Nephron (organoid): ENCODE measurements at regions not wholly inside any gene's neighbourhood (a gene's known extent, or its start where the extent isn't known, plus 50 kb on each side); places are given as distances from the start of the nearest gene placed in this dataset.

ENCODE experiments used
- H3K27ac Mint-ChIP-seq, 3 experiments: 2 replicates each; pipeline ENCODE4 v1.8.0; 2020; ENCODE audit warnings: mixed read lengths in 3 of 3, mild to moderate bottlenecking in 2 of 3, moderate library complexity in 1 of 3
- H3K27me3 Mint-ChIP-seq: 2 replicates; pipeline ENCODE4 v1.8.0; 2021; ENCODE audit warnings: low read depth, mild to moderate bottlenecking, moderate library complexity, mixed read lengths
- H3K36me3 Mint-ChIP-seq: 2 replicates; pipeline ENCODE4 v1.8.0; 2020; ENCODE audit warnings: low read depth, mixed read lengths
- H3K4me1 Mint-ChIP-seq: 2 replicates; pipeline ENCODE4 v1.8.0; 2020; ENCODE audit warnings: mixed read lengths
- H3K4me3 Mint-ChIP-seq, 3 experiments: 2 replicates each; pipeline ENCODE4 v1.8.0; 2020; ENCODE audit warnings: mild to moderate bottlenecking in 3 of 3, mixed read lengths in 3 of 3, moderate library complexity in 2 of 3
- H3K9me3 Mint-ChIP-seq: 2 replicates; pipeline ENCODE4 v1.8.0; 2020; ENCODE audit warnings: mixed read lengths
- CTCF ChIP-seq, 3 experiments: fragments of 200-600 bp; sonication (generic); IDR thresholded peaks; one replicate each; pipeline ENCODE4 v1.5.0; 2021; ENCODE audit warnings: antibody characterized with exemption in 3 of 3; ENCODE audit not compliant: unreplicated experiment in 3 of 3

- Mint-ChIP-seq H3K9me3 (peaks cover 19% of the 10 kb centered on the region), H3K4me3 (no peak overlapping the region), H3K4me1 (no peaks in the 10 kb centered on the region), H3K27ac (no peak overlapping the region), H3K36me3 (no peaks in the 10 kb centered on the region), H3K27me3 (peaks cover 9% of the 10 kb centered on the region)
- no peak for TF ChIP-seq CTCF (IDR thresholded peaks at IDR 0.05; ENCODE audit: unreplicated experiment in 3 of 3)
These were observed 724.0 kb downstream of the IRX1 start for GRCh38 chr5:4319478-4320128.

- no peak overlapping the region for H3K4me3 Mint-ChIP-seq
- TF ChIP-seq CTCF (IDR thresholded peaks at IDR 0.05; ENCODE audit: unreplicated experiment in 3 of 3): no peak
- no peaks in the 10 kb centered on the region for H3K27me3 Mint-ChIP-seq
- H3K9me3 Mint-ChIP-seq: no peaks in the 10 kb centered on the region
- H3K36me3 Mint-ChIP-seq: no peaks in the 10 kb centered on the region
- H3K4me1 Mint-ChIP-seq: no peaks in the 10 kb centered on the region
- no peak overlapping the region for H3K27ac Mint-ChIP-seq
These were observed 734.7 kb downstream of the IRX1 start for GRCh38 chr5:4330327-4330726.

GRCh38 chr5:4335078-4335477 lies 739.4 kb downstream of the IRX1 start:
- Mint-ChIP-seq H3K9me3 (peaks cover 4% of the 10 kb centered on the region), H3K4me1 (no peaks in the 10 kb centered on the region), H3K27ac (no peak overlapping the region), H3K36me3 (no peaks in the 10 kb centered on the region), H3K4me3 (no peak overlapping the region), H3K27me3 (no peaks in the 10 kb centered on the region)
- no peak for TF ChIP-seq CTCF (IDR thresholded peaks at IDR 0.05; ENCODE audit: unreplicated experiment in 3 of 3)

- no peaks in the 10 kb centered on the region for H3K27me3 Mint-ChIP-seq
- TF ChIP-seq CTCF (IDR thresholded peaks at IDR 0.05; ENCODE audit: unreplicated experiment in 3 of 3): no peak
- H3K27ac Mint-ChIP-seq: no peak overlapping the region
- H3K36me3 Mint-ChIP-seq: no peaks in the 10 kb centered on the region
- H3K4me3 Mint-ChIP-seq: no peak overlapping the region
- peaks cover 5% of the 10 kb centered on the region for H3K4me1 Mint-ChIP-seq
- peaks cover 4% of the 10 kb centered on the region for H3K9me3 Mint-ChIP-seq
These were observed 741.9 kb downstream of the IRX1 start for GRCh38 chr5:4337519-4337918.

GRCh38 chr5:4339949-4340348 lies 744.3 kb downstream of the IRX1 start:
- Mint-ChIP-seq H3K27ac (no peak overlapping the region), H3K36me3 (no peaks in the 10 kb centered on the region), H3K9me3 (peaks cover 4% of the 10 kb centered on the region), H3K4me1 (peaks cover 5% of the 10 kb centered on the region), H3K4me3 (no peak overlapping the region), H3K27me3 (no peaks in the 10 kb centered on the region)
- no peak for TF ChIP-seq CTCF (IDR thresholded peaks at IDR 0.05; ENCODE audit: unreplicated experiment in 3 of 3)

- peaks cover 16% of the 10 kb centered on the region for H3K27me3 Mint-ChIP-seq
- peaks cover 5% of the 10 kb centered on the region for H3K4me1 Mint-ChIP-seq
- H3K4me3 Mint-ChIP-seq: no peak overlapping the region
- H3K27ac Mint-ChIP-seq: no peak overlapping the region
- H3K36me3 Mint-ChIP-seq: no peaks in the 10 kb centered on the region
- TF ChIP-seq CTCF (IDR thresholded peaks at IDR 0.05; ENCODE audit: unreplicated experiment in 3 of 3): no peak
- no peaks in the 10 kb centered on the region for H3K9me3 Mint-ChIP-seq
These were observed 750.2 kb downstream of the IRX1 start for GRCh38 chr5:4345850-4346249.
